Fibroblast of villous mesenchyme (primary cell): ENCODE measurements at regions not wholly inside any gene's neighbourhood (a gene's known extent, or its start where the extent isn't known, plus 50 kb on each side); places are given as distances from the start of the nearest gene placed in this dataset.

Source experiments
- DNase-seq: peaks from one replicate; pipeline ENCODE4 v3.0.0-alpha.2; 2010; ENCODE audit warnings: low read depth
- H3K4me3 ChIP-seq: 2 replicates; pipeline ENCODE4 v1.5.1; 2011; ENCODE audit warnings: low read depth, mild to moderate bottlenecking, low read length
- CTCF ChIP-seq: IDR thresholded peaks from 2 replicates; pipeline ENCODE4 v1.5.1; 2012; ENCODE audit warnings: low read depth, mild to moderate bottlenecking, low read length; ENCODE audit not compliant: insufficient read depth

GRCh38 chr5:112560371-112560770, 141.3 kb upstream of the EPB41L4A start:
- no peak overlapping the region for H3K4me3 ChIP-seq
- DNase-seq: no peak

GRCh38 chr5:112563169-112563826, 144.2 kb upstream of the EPB41L4A start:
- DNase-seq: no peak
- no peak for TF ChIP-seq CTCF
- H3K4me3 ChIP-seq: no peak overlapping the region

More at GRCh38 chr5:112560371-112560770, 141.3 kb upstream of the EPB41L4A start:
- no peak for TF ChIP-seq CTCF

GRCh38 chr5:112566251-112566650, 147.2 kb upstream of the EPB41L4A start:
- no peak for DNase-seq
- TF ChIP-seq CTCF: no peak

GRCh38 chr5:112569596-112569995, 150.5 kb upstream of the EPB41L4A start:
- H3K4me3 ChIP-seq: no peak overlapping the region
- DNase-seq: no peak
- no peak for TF ChIP-seq CTCF

More at GRCh38 chr5:112566251-112566650, 147.2 kb upstream of the EPB41L4A start:
- H3K4me3 ChIP-seq: no peak overlapping the region

GRCh38 chr5:112570708-112571444, 151.8 kb upstream of the EPB41L4A start:
- no peak for TF ChIP-seq CTCF
- DNase-seq: no peak
- H3K4me3 ChIP-seq: no peak overlapping the region

- DNase-seq: no peak
- no peak overlapping the region for H3K4me3 ChIP-seq
- no peak for TF ChIP-seq CTCF
Observed at GRCh38 chr5:112573441-112573840, 154.4 kb upstream of the EPB41L4A start.

- TF ChIP-seq CTCF: no peak
- H3K4me3 ChIP-seq: no peak overlapping the region
- DNase-seq: no peak
Observed at GRCh38 chr5:112574536-112574935, 155.5 kb upstream of the EPB41L4A start.
